ENCODE measurements at regions not wholly inside any gene's neighbourhood (a gene's known extent, or its start where the extent isn't known, plus 50 kb on each side); places are given as distances from the start of the nearest gene placed in this dataset.

- TF ChIP-seq, protein P1, sequence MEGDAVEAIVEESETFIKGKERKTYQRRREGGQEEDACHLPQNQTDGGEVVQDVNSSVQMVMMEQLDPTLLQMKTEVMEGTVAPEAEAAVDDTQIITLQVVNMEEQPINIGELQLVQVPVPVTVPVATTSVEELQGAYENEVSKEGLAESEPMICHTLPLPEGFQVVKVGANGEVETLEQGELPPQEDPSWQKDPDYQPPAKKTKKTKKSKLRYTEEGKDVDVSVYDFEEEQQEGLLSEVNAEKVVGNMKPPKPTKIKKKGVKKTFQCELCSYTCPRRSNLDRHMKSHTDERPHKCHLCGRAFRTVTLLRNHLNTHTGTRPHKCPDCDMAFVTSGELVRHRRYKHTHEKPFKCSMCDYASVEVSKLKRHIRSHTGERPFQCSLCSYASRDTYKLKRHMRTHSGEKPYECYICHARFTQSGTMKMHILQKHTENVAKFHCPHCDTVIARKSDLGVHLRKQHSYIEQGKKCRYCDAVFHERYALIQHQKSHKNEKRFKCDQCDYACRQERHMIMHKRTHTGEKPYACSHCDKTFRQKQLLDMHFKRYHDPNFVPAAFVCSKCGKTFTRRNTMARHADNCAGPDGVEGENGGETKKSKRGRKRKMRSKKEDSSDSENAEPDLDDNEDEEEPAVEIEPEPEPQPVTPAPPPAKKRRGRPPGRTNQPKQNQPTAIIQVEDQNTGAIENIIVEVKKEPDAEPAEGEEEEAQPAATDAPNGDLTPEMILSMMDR (conservative IDR thresholded peaks at IDR 0.05), result no peak
- no peak overlapping the region for H4K5ac ChIP-seq (ENCODE audit: insufficient read length, low read depth, low read length)
- H3K4me1 ChIP-seq (ENCODE audit: insufficient read depth, low read length), result no peaks in the 10 kb centered on the region
- no peak overlapping the region for H2BK15ac ChIP-seq (ENCODE audit: low read depth, low read length)
- H3K4ac ChIP-seq (ENCODE audit: low read depth, low read length), result no peak overlapping the region
- no peak overlapping the region for H3K27ac Mint-ChIP-seq
- no peaks in the 10 kb centered on the region; the same call in 1 of the 2 replicates for H3K27me3 Mint-ChIP-seq (ENCODE audit: low read depth)
- H3K4me1 Mint-ChIP-seq, result peaks cover 8 to 18% of the 10 kb centered on the region in 2 experiments
- no peak overlapping the region for H3K23ac ChIP-seq (ENCODE audit: insufficient read length, low read depth, low read length)
- H3K27me3 ChIP-seq (ENCODE audit: insufficient read depth, low read length), result no peaks in the 10 kb centered on the region
- H2BK20ac ChIP-seq (ENCODE audit: low read depth, low read length, poor library complexity, severe bottlenecking), result no peak overlapping the region
- no peaks in the 10 kb centered on the region for H3K36me3 Mint-ChIP-seq (ENCODE audit: insufficient read depth in 1 of 3, low read depth in 3 of 3)
- H4K20me1 ChIP-seq (ENCODE audit: control insufficient read depth, insufficient read depth, insufficient read length), result no peaks in the 10 kb centered on the region
- H3K18ac ChIP-seq (ENCODE audit: insufficient read length, low read depth, low read length), result no peak overlapping the region
- no peak overlapping the region for H3K56ac ChIP-seq (ENCODE audit: insufficient read length, low read depth, low read length)
- no peak overlapping the region for H2BK120ac ChIP-seq (ENCODE audit: low read depth, low read length, poor library complexity, severe bottlenecking)
- H4K8ac ChIP-seq (replicated peaks; ENCODE audit: insufficient read length, low read depth, low read length), result no peak overlapping the region
- no peak overlapping the region for H3K9ac ChIP-seq (ENCODE audit: extremely low read depth, insufficient read length, low read length)
- no peak overlapping the region for H3K4me3 Mint-ChIP-seq
- H2AK5ac ChIP-seq (ENCODE audit: insufficient read length, low read length), result no peak overlapping the region
- H4K91ac ChIP-seq (ENCODE audit: insufficient read length, low read depth, low read length), result no peak overlapping the region
- no peak overlapping the region for H3T11ph ChIP-seq (ENCODE audit: low read length)
- H3K9me3 Mint-ChIP-seq, result peaks cover 0 to 2% of the 10 kb centered on the region in 2 experiments; a peak in 3 of 5 replicates
- H3K79me2 ChIP-seq (ENCODE audit: insufficient read depth, low read length), result no peaks in the 10 kb centered on the region
- H2BK5ac ChIP-seq (ENCODE audit: insufficient read length, low read length), result no peak overlapping the region
- H3K4me2 ChIP-seq (ENCODE audit: insufficient read depth, insufficient read length, low read length), result no peak overlapping the region
- H3K27ac ChIP-seq (ENCODE audit: insufficient read length, low read depth, low read length), result no peak overlapping the region
- no peaks in the 10 kb centered on the region for H3K79me1 ChIP-seq (ENCODE audit: insufficient read depth, low read depth, low read length, poor library complexity, severe bottlenecking)
- DNase-seq, result no peak
- H3K14ac ChIP-seq (ENCODE audit: insufficient read depth, low read length), result no peak overlapping the region
- no CpG with 5 or more reads among the region's 3 CpGs for WGBS (ENCODE audit: extremely low coverage, insufficient read length, low lambda C conversion rate)
- H2AFZ ChIP-seq (ENCODE audit: low read length), result no peak overlapping the region
- H3K23me2 ChIP-seq (ENCODE audit: insufficient read length, low read depth, low read length, poor library complexity, severe bottlenecking), result no peaks in the 10 kb centered on the region
- H2BK12ac ChIP-seq (ENCODE audit: insufficient read length, low read depth, low read length), result no peak overlapping the region
- no peaks in the 10 kb centered on the region for H3K9me3 ChIP-seq (ENCODE audit: control insufficient read depth, low read depth, low read length)
These were observed 380.7 kb downstream of the INSC start for GRCh38 chr11:15495462-15495861.

Measured in H9 (cell line).